Right ventricle myocardium inferior (tissue), 1 donor: ENCODE measurements at regions not wholly inside any gene's neighbourhood (a gene's known extent, or its start where the extent isn't known, plus 50 kb on each side); places are given as distances from the start of the nearest gene placed in this dataset.
"Not testable (repeated sequence)": the region's sequence is repeated elsewhere in the genome, so short reads cannot be mapped to it uniquely, and the experiment has no call there.

Experiments
- ATAC-seq: fragments of 200-7000 bp; cut with Tn5 transposase; one replicate; pipeline ENCODE4 v1.9.1; 2020; ENCODE audit warnings: mild to moderate bottlenecking, moderate library complexity
- DNase-seq: peaks from one replicate; pipeline ENCODE4 v3.0.0; 2021; ENCODE audit errors: missing footprints
- intact Hi-C: fragments of 100-400 bp; cut with DNase I; formaldehyde crosslinking; loops from one replicate; pipeline ENCODE4 v1.11.0; 2022
- donor health status: DM: no; HTN: yes; CAD: no; lungs with severe emphysema.

- no peak for DNase-seq
- intact Hi-C loops: no loop called here
- ATAC-seq: no peak
These were observed 127.2 kb downstream of the FAM161A start for GRCh38 chr2:61726456-61727209.

- ATAC-seq, DNase-seq, intact Hi-C loops: not testable (repeated sequence)
These were observed 130.5 kb downstream of the FAM161A start for GRCh38 chr2:61723364-61723763.

- DNase-seq (no peak), ATAC-seq (no peak)
- intact Hi-C loops: no loop called here
These were observed 131.1 kb downstream of the FAM161A start for GRCh38 chr2:61722800-61723199.

GRCh38 chr2:61722318-61722717 lies 131.5 kb downstream of the FAM161A start:
- DNase-seq (no peak), ATAC-seq (no peak)
- intact Hi-C loops: no loop called here

GRCh38 chr2:61721382-61721781 lies 132.5 kb downstream of the FAM161A start:
- intact Hi-C loops: no loop called here
- ATAC-seq (no peak), DNase-seq (no peak)

DNA sequence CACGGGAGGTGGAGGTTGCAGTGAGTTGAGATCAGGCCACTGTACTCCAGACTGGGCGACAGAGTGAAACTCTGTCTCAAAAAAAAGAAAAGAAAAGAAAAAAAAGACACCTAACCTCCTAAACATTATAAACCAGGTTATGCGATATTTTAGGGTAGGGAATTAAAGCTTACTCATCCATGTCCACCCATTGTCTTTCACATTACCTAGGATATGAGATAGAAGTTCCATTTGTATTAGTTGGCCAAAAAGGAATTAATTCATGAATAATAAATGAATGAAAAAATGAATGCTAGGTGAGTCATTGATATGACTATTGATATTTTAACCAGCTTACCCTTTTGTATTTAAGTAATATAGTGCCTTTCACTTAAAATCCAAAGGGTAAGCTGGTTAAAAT lies 132.9 kb downstream of the FAM161A start:
- ATAC-seq (no peak), DNase-seq (no peak)
- intact Hi-C loops: no loop called here

- ATAC-seq: peak; percentile 87
- DNase-seq: no peak
- intact Hi-C loops: no loop called here
These were observed 134.9 kb downstream of the FAM161A start for GRCh38 chr2:61718965-61719364.

DNA sequence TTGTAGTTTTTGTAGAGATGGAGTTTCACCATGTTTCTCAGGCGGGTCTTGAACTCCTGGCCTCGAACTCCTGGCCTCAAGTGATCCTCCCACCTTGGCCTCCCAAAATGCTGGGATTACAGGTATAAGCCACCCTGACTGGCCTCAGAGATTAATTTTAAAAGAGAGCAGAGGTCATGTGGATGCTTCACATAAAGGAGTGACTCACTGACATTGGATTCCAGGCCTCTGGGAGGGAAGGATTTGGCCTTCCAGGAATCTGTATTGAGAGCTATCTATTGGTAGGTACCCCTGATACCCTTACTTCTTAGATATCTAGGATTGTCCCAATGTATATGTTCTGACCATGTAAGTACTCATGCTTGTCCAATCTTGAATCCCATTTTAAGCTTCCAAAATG lies 138.4 kb downstream of the FAM161A start:
- intact Hi-C loops: no loop called here
- ATAC-seq (no peak), DNase-seq (no peak)

- ATAC-seq (peak; percentile 82), DNase-seq (no peak)
- intact Hi-C loops: loop anchor here (5.0 kb wide), 3 partner anchors 42 to 177 kb away; partner anchors contain the start of gene XPO1
These were observed 139.7 kb downstream of the FAM161A start for GRCh38 chr2:61714210-61714609.

- no peak for DNase-seq
- intact Hi-C loops: loop anchor here (5.0 kb wide), 3 partner anchors 41 to 176 kb away; partner anchors contain the start of gene XPO1
- peak; percentile 68 for ATAC-seq
These were observed 140.4 kb downstream of the FAM161A start for GRCh38 chr2:61713457-61713856.

- no peak for ATAC-seq
- intact Hi-C loops: loop anchor here (5.0 kb wide), 3 partner anchors 40 to 175 kb away; partner anchors contain the start of gene XPO1
- DNase-seq: no peak
These were observed 141.8 kb downstream of the FAM161A start for GRCh38 chr2:61712060-61712459.

GRCh38 chr2:61710711-61711110 lies 143.1 kb downstream of the FAM161A start:
- DNase-seq: no peak
- ATAC-seq: no peak
- intact Hi-C loops: loop anchor here (5.0 kb wide), 3 partner anchors 38 to 173 kb away; partner anchors contain the start of gene XPO1

GRCh38 chr2:61707984-61708852 lies 145.6 kb downstream of the FAM161A start:
- no peak for DNase-seq
- intact Hi-C loops: no loop called here

DNA sequence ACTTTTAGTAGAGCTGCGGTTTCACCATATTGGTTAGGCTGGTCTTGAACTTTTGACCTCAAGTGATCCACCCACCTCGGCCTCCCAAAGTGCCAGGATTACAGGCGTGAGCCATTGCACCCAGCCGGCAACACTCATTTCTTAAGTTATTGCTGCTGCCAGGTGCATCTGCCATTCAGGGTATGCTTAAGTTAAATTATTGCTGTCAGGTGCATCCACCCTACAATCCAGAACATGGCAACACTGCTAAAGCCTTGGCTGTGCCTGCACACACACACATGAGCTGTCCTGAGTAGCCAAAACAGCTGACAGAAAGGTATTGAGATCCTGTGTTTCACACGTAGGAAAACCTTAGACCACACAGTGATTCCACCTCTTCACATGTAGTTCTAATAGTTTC lies 148.2 kb downstream of the FAM161A start:
- DNase-seq (no peak), ATAC-seq (no peak)

More at GRCh38 chr2:61707984-61708852, 145.6 kb downstream of the FAM161A start:
- peak; percentile 95 for ATAC-seq

DNA sequence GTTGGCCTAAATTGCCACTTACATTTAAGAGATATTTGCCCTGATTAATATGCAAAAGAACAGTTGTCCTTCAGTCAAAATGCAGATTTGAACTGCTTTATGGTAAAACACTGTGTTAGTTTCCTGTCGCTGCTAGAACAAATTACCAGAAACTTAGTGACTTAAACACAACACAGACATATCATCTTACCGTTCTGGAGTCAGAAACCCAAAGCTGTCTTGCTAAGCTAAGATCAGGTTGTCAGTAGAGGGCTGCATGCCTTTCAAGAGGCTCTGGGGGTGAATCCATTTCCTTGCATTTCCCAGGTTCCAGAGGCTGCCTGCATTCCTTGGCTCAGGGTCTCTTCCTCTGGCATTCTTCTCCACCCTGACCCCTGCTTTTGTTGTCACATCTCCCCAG lies 149.5 kb downstream of the FAM161A start:
- DNase-seq (no peak), ATAC-seq (no peak)
- intact Hi-C loops: no loop called here

More for the DNA sequence above, 148.2 kb downstream of the FAM161A start:
- intact Hi-C loops: no loop called here

- ATAC-seq (no peak), DNase-seq (no peak)
- intact Hi-C loops: no loop called here
These were observed 151.8 kb downstream of the FAM161A start for GRCh38 chr2:61702088-61702467.

- intact Hi-C loops: no loop called here
- ATAC-seq (no peak), DNase-seq (no peak)
These were observed 153.4 kb downstream of the FAM161A start for GRCh38 chr2:61700464-61700863.

DNA sequence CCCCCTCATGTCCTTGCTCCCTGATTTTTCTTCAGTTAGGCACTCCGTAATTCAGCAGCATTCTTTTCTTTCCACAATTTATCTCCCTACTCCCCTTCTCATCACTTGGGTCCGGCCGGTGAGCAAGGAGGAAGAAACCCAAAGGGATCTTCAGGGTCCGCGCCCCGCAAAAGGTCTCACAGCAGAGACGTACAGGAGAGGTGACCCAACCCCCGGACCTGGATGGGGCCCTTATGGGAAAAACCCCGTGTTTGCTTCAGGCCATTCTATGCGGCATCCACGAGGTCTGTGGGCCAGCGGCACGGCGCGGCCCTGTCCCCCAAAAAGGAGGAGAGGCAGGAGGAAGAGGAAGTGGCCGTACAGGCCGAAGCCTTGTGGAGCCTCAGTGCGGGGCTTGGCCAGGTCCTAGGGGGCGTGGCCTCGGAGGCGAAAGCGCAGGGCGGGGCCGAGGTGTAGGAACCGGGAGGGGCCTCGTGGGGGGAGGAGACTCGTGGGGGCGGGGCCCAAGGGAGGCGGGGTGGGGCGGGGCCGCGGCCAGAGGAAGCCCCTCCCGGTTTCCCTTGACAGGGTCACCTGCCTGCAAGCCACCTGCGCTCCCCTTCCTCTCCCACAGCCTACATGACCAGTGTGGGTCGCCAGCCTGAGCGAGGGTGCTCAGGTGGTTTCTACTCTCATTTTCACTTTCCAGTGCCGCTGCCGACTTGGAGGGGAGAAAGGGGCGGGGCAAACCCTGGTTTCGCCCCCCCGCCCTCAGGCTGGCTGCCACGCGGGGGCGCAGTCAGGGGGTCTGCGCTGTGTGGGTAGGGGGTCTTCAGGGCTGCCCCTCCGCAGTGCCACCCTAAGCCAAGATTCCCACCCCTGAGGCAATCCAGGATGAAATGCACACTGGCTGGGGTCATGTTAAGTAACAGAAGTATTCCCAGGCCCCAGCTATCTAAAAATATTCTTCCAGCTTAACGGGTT lies 156.4 kb upstream of the XPO1 start:
- DNase-seq (peak; percentile 98), ATAC-seq (peak; percentile 100)
- intact Hi-C loops: loop anchor here (5.0 to 10.0 kb wide), 3 partner anchors 68 to 222 kb away; partner anchors contain the start of genes USP34 and XPO1
